HepG2 (cell line): ENCODE measurements at regions not wholly inside any gene's neighbourhood (a gene's known extent, or its start where the extent isn't known, plus 50 kb on each side); places are given as distances from the start of the nearest gene placed in this dataset.

Experiments used
- ATAC-seq: fragments of 200-7000 bp; cut with Tn5 transposase; 3 replicates; pipeline ENCODE4 v1.9.1; 2020; ENCODE audit warnings: mild to moderate bottlenecking, moderate library complexity
- BruUV-seq: library from RNA; stranded (reverse); fragments of 400-500 nt; replicated peaks from 2 replicates; lab custom pipeline; 2021; lab: Mats Ljungman, UMichigan
- CTCF ChIA-PET: fragments of 300-600 bp; formaldehyde crosslinking; extraction: SDS; loops from one replicate; lab custom pipeline; 2021; ENCODE audit warnings: low total read pairs, inconsistent platforms, low intra/inter-chr PET ratio; lab: Yijun Ruan, JAX
- POLR2A ChIA-PET: fragments of 350-600 bp; sonication (Branson Sonifier 250); formaldehyde crosslinking; loops from one replicate; lab custom pipeline; 2020; ENCODE audit warnings: antibody characterized with exemption, inconsistent platforms; lab: Yijun Ruan, JAX
- DNase-seq: peaks from one replicate; pipeline ENCODE4 v3.0.0-alpha.2; 2015; ENCODE audit warnings: low spot score
- FAIRE-seq: peaks from 3 replicates; lab custom pipeline; 2011; peaks lifted over from hg19 to GRCh38; lab: Jason Lieb, UNC
- H2AFZ ChIP-seq: one replicate; pipeline ENCODE4 v1.6.1; 2011; ENCODE audit warnings: low read length, inconsistent platforms
- H3K27ac ChIP-seq: fragments of 300-600 bp; 3 replicates; pipeline ENCODE4 v1.8.0; 2011; ENCODE audit warnings: mixed run types, mild to moderate bottlenecking, mixed read lengths, low read length, inconsistent platforms; ENCODE audit not compliant: insufficient read depth; ENCODE audit errors: extremely low read length
- H3K27me3 ChIP-seq, 2 experiments: fragments of 200-600 bp in 1 of 2; 2 replicates in 1 of 2; 3 replicates in 1 of 2; pipeline versions ENCODE4 v1.6.0 to v1.8.0; 2011; ENCODE audit warnings: low read length in 2 of 2, mild to moderate bottlenecking in 2 of 2, moderate library complexity in 2 of 2, inconsistent platforms in 1 of 2; ENCODE audit not compliant: insufficient read depth in 2 of 2, control insufficient read depth in 1 of 2
- H3K36me3 ChIP-seq, 2 experiments: fragments of 200-600 bp in 1 of 2; replicated peaks in 1 of 2; 2 replicates in 1 of 2; 3 replicates in 1 of 2; pipeline versions ENCODE4 v1.5.1 to v1.8.0; 2011; ENCODE audit warnings: low read length in 2 of 2, inconsistent platforms in 1 of 2; ENCODE audit not compliant: insufficient read depth in 2 of 2, control insufficient read depth in 1 of 2
- H3K4me1 ChIP-seq: 2 replicates; pipeline ENCODE4 v1.5.1; 2012; ENCODE audit warnings: low read length, inconsistent platforms; ENCODE audit not compliant: insufficient read depth
- H3K4me2 ChIP-seq: 2 replicates; pipeline ENCODE4 v1.6.0; 2011; ENCODE audit warnings: low read depth, low read length, inconsistent platforms
- H3K4me3 ChIP-seq, 3 experiments: fragments of 200-600 bp in 1 of 3; sonication (generic), shearing (Covaris generic) in 1 of 3; replicated peaks in 1 of 3; 2 replicates each; pipeline ENCODE4 v1.5.1; 2011 to 2016; ENCODE audit warnings: low read length in 3 of 3, inconsistent platforms in 2 of 3, low read depth in 2 of 3, mild to moderate bottlenecking in 2 of 3, control low read depth in 1 of 3, mixed read lengths in 1 of 3; ENCODE audit not compliant: insufficient read depth in 1 of 3
- H3K79me2 ChIP-seq: one replicate; pipeline ENCODE4 v1.6.1; 2011; ENCODE audit warnings: low read length, inconsistent platforms; ENCODE audit not compliant: insufficient read depth
- H3K9ac ChIP-seq: 2 replicates; pipeline ENCODE4 v1.6.0; 2011; ENCODE audit warnings: mild to moderate bottlenecking, low read depth, low read length, inconsistent platforms; ENCODE audit not compliant: insufficient read depth
- H3K9me3 ChIP-seq: 2 replicates; pipeline ENCODE4 v1.5.1; 2012; ENCODE audit warnings: mild to moderate bottlenecking, low read length
- H4K20me1 ChIP-seq: 2 replicates; pipeline ENCODE4 v1.6.0; 2011; ENCODE audit warnings: inconsistent platforms, mild to moderate bottlenecking, low read length, moderate library complexity; ENCODE audit not compliant: insufficient read depth
- ADNP ChIP-seq: sonication (generic); formaldehyde crosslinking; IDR thresholded peaks from 2 replicates; pipeline ENCODE4 v1.4.0; 2020; ENCODE audit warnings: missing genetic modification reagents
- BCL3 ChIP-seq: sonication (generic); formaldehyde crosslinking; IDR thresholded peaks from 2 replicates; pipeline ENCODE4 v1.5.1; 2020; ENCODE audit warnings: mild to moderate bottlenecking, missing genetic modification reagents, moderate library complexity
- KDM5B ChIP-seq: sonication (generic); formaldehyde crosslinking; IDR thresholded peaks from 2 replicates; pipeline ENCODE4 v1.4.0; 2020; ENCODE audit warnings: missing genetic modification reagents, mild to moderate bottlenecking, borderline replicate concordance
- MTA3 ChIP-seq: sonication (generic); formaldehyde crosslinking; IDR thresholded peaks from 2 replicates; pipeline ENCODE4 v1.4.0; 2020; ENCODE audit warnings: missing genetic modification reagents
- PAX8 ChIP-seq: sonication (generic); formaldehyde crosslinking; IDR thresholded peaks from 2 replicates; pipeline ENCODE4 v1.8.0; 2022; ENCODE audit warnings: mild to moderate bottlenecking, missing genetic modification reagents, borderline replicate concordance
- PHF20 ChIP-seq: sonication (generic); formaldehyde crosslinking; IDR thresholded peaks from 2 replicates; pipeline ENCODE4 v1.5.0; 2020; ENCODE audit warnings: mild to moderate bottlenecking, missing genetic modification reagents
- TIGD3 ChIP-seq: sonication (generic); formaldehyde crosslinking; IDR thresholded peaks from 2 replicates; pipeline ENCODE4 v1.5.1; 2020; ENCODE audit warnings: mild to moderate bottlenecking, missing genetic modification reagents, borderline replicate concordance
- ZBTB20 ChIP-seq: sonication (generic); formaldehyde crosslinking; IDR thresholded peaks from 2 replicates; pipeline ENCODE4 v1.8.1; 2023; ENCODE audit warnings: missing genetic modification reagents, low read depth, mild to moderate bottlenecking, borderline replicate concordance
- ZNF138 ChIP-seq: sonication (generic); formaldehyde crosslinking; IDR thresholded peaks from 2 replicates; pipeline ENCODE4 v1.5.0; 2020; ENCODE audit warnings: mild to moderate bottlenecking, low read depth, missing genetic modification reagents
- ZNF17 ChIP-seq: sonication (generic); formaldehyde crosslinking; IDR thresholded peaks from 2 replicates; pipeline ENCODE4 v1.5.0; 2020; ENCODE audit warnings: mild to moderate bottlenecking, missing genetic modification reagents
- ZNF235 ChIP-seq: sonication (generic); formaldehyde crosslinking; IDR thresholded peaks from 2 replicates; pipeline ENCODE4 v1.8.1; 2023; ENCODE audit warnings: mild to moderate bottlenecking, missing genetic modification reagents, borderline replicate concordance
- ZNF567 ChIP-seq: sonication (generic); formaldehyde crosslinking; IDR thresholded peaks from 2 replicates; pipeline ENCODE4 v1.8.1; 2023; ENCODE audit warnings: mild to moderate bottlenecking, missing genetic modification reagents, borderline replicate concordance
- ZNF572 ChIP-seq: sonication (generic); formaldehyde crosslinking; IDR thresholded peaks from 2 replicates; pipeline ENCODE4 v1.5.1; 2020; ENCODE audit warnings: mild to moderate bottlenecking, missing genetic modification reagents
- ZNF720 ChIP-seq: sonication (generic); formaldehyde crosslinking; IDR thresholded peaks from 2 replicates; pipeline ENCODE4 v1.4.0; 2020; ENCODE audit warnings: missing genetic modification reagents
- ZNF891 ChIP-seq: sonication (generic); formaldehyde crosslinking; IDR thresholded peaks from 2 replicates; pipeline ENCODE4 v1.5.0; 2020; ENCODE audit warnings: mild to moderate bottlenecking, missing genetic modification reagents
- WGBS: methylation state at CpG from one replicate; pipeline ENCODE4 v1.1.6; 2017; ENCODE audit warnings: low lambda C conversion rate; 5-methylcytosine and 5-hydroxymethylcytosine counted together
- in situ Hi-C: cut with HindIII; loops from 2 replicates; pipeline ENCODE4 v1.10.0; 2017; ENCODE audit warnings: low pct_unique_long_range_greater_than_20kb; ENCODE audit not compliant: extremely low pct_ligation_motif_present
- intact Hi-C: fragments of 100-400 bp; cut with micrococcal nuclease; formaldehyde crosslinking; loops from one replicate; pipeline ENCODE4 v1.10.0; 2022; ENCODE audit not compliant: unreplicated experiment
- TF ChIP-seq, protein P1 (sequence below): sonication (generic); formaldehyde crosslinking; conservative IDR thresholded peaks from 2 replicates; pipeline ENCODE4 v1.8.0; 2022; ENCODE audit warnings: mild to moderate bottlenecking, moderate library complexity, missing genetic modification reagents

GRCh38 chr2:58922245-58922644 lies 681.1 kb upstream of the FANCL start (continued):
- TF ChIP-seq TIGD3 (CRISPR knock-in tag) (no peak), PHF20 (CRISPR knock-in tag) (no peak), ZNF235 (CRISPR knock-in tag) (no peak), ZNF572 (CRISPR knock-in tag) (no peak), ZBTB20 (no peak), ZNF891 (CRISPR knock-in tag) (no peak)
- TF ChIP-seq, all 625 proteins: peak for 0

DNA sequence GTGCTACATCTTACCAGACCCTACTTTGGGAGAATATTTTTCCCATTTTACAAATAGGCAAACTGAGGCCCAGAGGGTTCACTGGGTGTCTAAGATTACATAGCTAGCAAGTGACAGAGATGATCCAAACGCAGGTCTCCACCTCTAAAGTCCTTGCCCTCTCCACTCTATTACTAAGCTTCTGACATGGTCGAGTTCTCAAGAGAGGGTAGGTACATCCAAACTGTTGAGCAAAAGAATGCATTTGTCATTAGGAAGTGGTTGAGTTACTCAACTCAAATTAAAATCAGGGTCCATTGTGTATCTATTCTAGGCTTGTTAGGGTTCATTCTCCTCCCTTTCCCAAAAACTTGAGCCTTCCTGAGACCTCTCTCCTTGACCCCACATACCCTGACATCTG lies 680.6 kb upstream of the FANCL start:
- CTCF ChIA-PET = no interaction called here
- in situ Hi-C loops = no loop called here
- no TSS peak for BruUV-seq

More for the DNA sequence above, 680.6 kb upstream of the FANCL start:
- FAIRE-seq (no peak), DNase-seq (no peak), ATAC-seq (no peak)
- Histone ChIP-seq H3K4me3 (no peak overlapping the region), H3K9ac (no peak overlapping the region), H3K9me3 (no peaks in the 10 kb centered on the region), H2AFZ (no peak overlapping the region), H3K79me2 (no peaks in the 10 kb centered on the region), H3K27me3 (no peaks in the 10 kb centered on the region), H3K4me1 (no peaks in the 10 kb centered on the region), H3K4me2 (no peak overlapping the region), H3K36me3 (no peaks in the 10 kb centered on the region), H3K27ac (no peak overlapping the region), H4K20me1 (no peaks in the 10 kb centered on the region)
- intact Hi-C loops = no loop called here
- 0% methylated on average over 2 of the region's 2 CpGs for WGBS
- POLR2A ChIA-PET = no interaction called here
- TF ChIP-seq ZNF720 (CRISPR knock-in tag) (no peak), MTA3 (CRISPR knock-in tag) (no peak), PAX8 (no peak), ZNF17 (no peak), KDM5B (no peak), ZNF138 (CRISPR knock-in tag) (no peak), ZNF567 (CRISPR knock-in tag) (no peak), BCL3 (CRISPR knock-in tag) (no peak), ADNP (CRISPR knock-in tag) (no peak)
- TF ChIP-seq, protein P1, sequence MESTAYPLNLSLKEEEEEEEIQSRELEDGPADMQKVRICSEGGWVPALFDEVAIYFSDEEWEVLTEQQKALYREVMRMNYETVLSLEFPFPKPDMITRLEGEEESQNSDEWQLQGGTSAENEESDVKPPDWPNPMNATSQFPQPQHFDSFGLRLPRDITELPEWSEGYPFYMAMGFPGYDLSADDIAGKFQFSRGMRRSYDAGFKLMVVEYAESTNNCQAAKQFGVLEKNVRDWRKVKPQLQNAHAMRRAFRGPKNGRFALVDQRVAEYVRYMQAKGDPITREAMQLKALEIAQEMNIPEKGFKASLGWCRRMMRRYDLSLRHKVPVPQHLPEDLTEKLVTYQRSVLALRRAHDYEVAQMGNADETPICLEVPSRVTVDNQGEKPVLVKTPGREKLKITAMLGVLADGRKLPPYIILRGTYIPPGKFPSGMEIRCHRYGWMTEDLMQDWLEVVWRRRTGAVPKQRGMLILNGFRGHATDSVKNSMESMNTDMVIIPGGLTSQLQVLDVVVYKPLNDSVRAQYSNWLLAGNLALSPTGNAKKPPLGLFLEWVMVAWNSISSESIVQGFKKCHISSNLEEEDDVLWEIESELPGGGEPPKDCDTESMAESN (CRISPR knock-in tag) = no peak
